ENCODE measurements at regions not wholly inside any gene's neighbourhood (a gene's known extent, or its start where the extent isn't known, plus 50 kb on each side); places are given as distances from the start of the nearest gene placed in this dataset.

GRCh38 chr3:188066141-188066540 lies 87.8 kb upstream of the LPP start:
- H3K9me3 ChIP-seq (ENCODE audit: control insufficient read depth, insufficient read depth, low read depth, low read length) = no peaks in the 10 kb centered on the region
- TF ChIP-seq TCF7L2 (IDR thresholded peaks at IDR 0.05; ENCODE audit: low read depth, low read length) = no peak
- no peak for TF ChIP-seq SIN3A (IDR thresholded peaks at IDR 0.05; ENCODE audit: borderline replicate concordance, insufficient read depth, low read depth, low read length)
- TF ChIP-seq, protein P1, sequence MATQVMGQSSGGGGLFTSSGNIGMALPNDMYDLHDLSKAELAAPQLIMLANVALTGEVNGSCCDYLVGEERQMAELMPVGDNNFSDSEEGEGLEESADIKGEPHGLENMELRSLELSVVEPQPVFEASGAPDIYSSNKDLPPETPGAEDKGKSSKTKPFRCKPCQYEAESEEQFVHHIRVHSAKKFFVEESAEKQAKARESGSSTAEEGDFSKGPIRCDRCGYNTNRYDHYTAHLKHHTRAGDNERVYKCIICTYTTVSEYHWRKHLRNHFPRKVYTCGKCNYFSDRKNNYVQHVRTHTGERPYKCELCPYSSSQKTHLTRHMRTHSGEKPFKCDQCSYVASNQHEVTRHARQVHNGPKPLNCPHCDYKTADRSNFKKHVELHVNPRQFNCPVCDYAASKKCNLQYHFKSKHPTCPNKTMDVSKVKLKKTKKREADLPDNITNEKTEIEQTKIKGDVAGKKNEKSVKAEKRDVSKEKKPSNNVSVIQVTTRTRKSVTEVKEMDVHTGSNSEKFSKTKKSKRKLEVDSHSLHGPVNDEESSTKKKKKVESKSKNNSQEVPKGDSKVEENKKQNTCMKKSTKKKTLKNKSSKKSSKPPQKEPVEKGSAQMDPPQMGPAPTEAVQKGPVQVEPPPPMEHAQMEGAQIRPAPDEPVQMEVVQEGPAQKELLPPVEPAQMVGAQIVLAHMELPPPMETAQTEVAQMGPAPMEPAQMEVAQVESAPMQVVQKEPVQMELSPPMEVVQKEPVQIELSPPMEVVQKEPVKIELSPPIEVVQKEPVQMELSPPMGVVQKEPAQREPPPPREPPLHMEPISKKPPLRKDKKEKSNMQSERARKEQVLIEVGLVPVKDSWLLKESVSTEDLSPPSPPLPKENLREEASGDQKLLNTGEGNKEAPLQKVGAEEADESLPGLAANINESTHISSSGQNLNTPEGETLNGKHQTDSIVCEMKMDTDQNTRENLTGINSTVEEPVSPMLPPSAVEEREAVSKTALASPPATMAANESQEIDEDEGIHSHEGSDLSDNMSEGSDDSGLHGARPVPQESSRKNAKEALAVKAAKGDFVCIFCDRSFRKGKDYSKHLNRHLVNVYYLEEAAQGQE (IDR thresholded peaks at IDR 0.05; ENCODE audit: insufficient read depth in 1 of 2, low read depth in 2 of 2, low read length in 1 of 2) = no peak
- TF ChIP-seq, protein P2, sequence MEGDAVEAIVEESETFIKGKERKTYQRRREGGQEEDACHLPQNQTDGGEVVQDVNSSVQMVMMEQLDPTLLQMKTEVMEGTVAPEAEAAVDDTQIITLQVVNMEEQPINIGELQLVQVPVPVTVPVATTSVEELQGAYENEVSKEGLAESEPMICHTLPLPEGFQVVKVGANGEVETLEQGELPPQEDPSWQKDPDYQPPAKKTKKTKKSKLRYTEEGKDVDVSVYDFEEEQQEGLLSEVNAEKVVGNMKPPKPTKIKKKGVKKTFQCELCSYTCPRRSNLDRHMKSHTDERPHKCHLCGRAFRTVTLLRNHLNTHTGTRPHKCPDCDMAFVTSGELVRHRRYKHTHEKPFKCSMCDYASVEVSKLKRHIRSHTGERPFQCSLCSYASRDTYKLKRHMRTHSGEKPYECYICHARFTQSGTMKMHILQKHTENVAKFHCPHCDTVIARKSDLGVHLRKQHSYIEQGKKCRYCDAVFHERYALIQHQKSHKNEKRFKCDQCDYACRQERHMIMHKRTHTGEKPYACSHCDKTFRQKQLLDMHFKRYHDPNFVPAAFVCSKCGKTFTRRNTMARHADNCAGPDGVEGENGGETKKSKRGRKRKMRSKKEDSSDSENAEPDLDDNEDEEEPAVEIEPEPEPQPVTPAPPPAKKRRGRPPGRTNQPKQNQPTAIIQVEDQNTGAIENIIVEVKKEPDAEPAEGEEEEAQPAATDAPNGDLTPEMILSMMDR (IDR thresholded peaks at IDR 0.05) = no peak
- TF ChIP-seq POLR2AphosphoS5 (IDR thresholded peaks at IDR 0.05; ENCODE audit: low read depth, low read length) = no peak
- no peak for ATAC-seq
- intact Hi-C loops (cut with micrococcal nuclease; ENCODE audit: unreplicated experiment) = no loop called here
- no peak overlapping the region for H3K4me3 ChIP-seq (ENCODE audit: low read depth in 2 of 2, low read length in 2 of 2)
- no TSS peak for BruUV-seq (replicated peaks)
- no peaks in the 10 kb centered on the region for H3K36me3 ChIP-seq (ENCODE audit: control insufficient read depth, insufficient read depth, low read length)
- ChIA-PET POLR2A (no interaction called here), CTCF (no interaction called here)
- in situ Hi-C loops (cut with HindIII; ENCODE audit: low pct_unique_long_range_greater_than_20kb, low sequenced_read_pairs) = no loop called here
- no peaks in the 10 kb centered on the region for H3K4me1 ChIP-seq (ENCODE audit: control insufficient read depth, insufficient read depth, low read length)
- no peaks in the 10 kb centered on the region for H3K27me3 ChIP-seq (ENCODE audit: control insufficient read depth, insufficient read depth, low read length)
- no peak overlapping the region for H3K27ac ChIP-seq (ENCODE audit: low read length)
- DNase-seq (ENCODE audit: low read depth, low spot score) = no peak

DNA sequence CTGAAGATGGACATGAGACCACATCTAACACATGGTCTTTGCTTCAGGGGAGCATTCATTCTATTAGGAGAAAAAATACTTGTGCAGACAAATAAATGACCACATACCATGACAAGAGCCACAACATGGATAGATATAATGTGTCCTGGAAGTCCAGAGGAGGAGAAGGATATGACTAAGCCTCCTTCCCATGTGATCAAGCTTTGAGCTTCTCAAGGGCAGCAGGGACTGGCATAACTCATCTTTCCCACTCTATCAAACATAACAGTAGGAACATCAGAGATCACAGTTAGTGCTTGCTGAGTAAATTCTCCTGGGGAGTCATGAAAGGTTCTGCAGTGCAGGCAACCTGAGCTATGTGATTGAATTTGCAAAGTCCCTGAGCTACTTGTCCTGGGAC lies 86.0 kb upstream of the LPP start:
- no peak for TF ChIP-seq SIN3A (IDR thresholded peaks at IDR 0.05; ENCODE audit: borderline replicate concordance, insufficient read depth, low read depth, low read length)
- TF ChIP-seq TCF7L2 (IDR thresholded peaks at IDR 0.05; ENCODE audit: low read depth, low read length) = no peak
- TF ChIP-seq POLR2AphosphoS5 (IDR thresholded peaks at IDR 0.05; ENCODE audit: low read depth, low read length) = no peak
- TF ChIP-seq, protein P1 (IDR thresholded peaks at IDR 0.05; ENCODE audit: insufficient read depth in 1 of 2, low read depth in 2 of 2, low read length in 1 of 2) = no peak
- TF ChIP-seq, protein P2 (IDR thresholded peaks at IDR 0.05) = no peak
- DNase-seq (ENCODE audit: low read depth, low spot score) (no peak), ATAC-seq (no peak)
- no TSS peak for BruUV-seq (replicated peaks)
- Histone ChIP-seq H3K4me3 (ENCODE audit: low read depth in 2 of 2, low read length in 2 of 2) (no peak overlapping the region), H3K9me3 (ENCODE audit: control insufficient read depth, insufficient read depth, low read depth, low read length) (no peaks in the 10 kb centered on the region), H3K36me3 (ENCODE audit: control insufficient read depth, insufficient read depth, low read length) (no peaks in the 10 kb centered on the region), H3K4me1 (ENCODE audit: control insufficient read depth, insufficient read depth, low read length) (no peaks in the 10 kb centered on the region), H3K27ac (ENCODE audit: low read length) (no peak overlapping the region), H3K27me3 (ENCODE audit: control insufficient read depth, insufficient read depth, low read length) (no peaks in the 10 kb centered on the region)
- in situ Hi-C loops (cut with HindIII; ENCODE audit: low pct_unique_long_range_greater_than_20kb, low sequenced_read_pairs) = no loop called here
- ChIA-PET CTCF (no interaction called here), POLR2A (interaction anchor here (0.6 kb wide), 1 partner anchor 798 kb away, joined by 4 read pairs; no protein-coding TSS in a partner anchor)
- intact Hi-C loops (cut with micrococcal nuclease; ENCODE audit: unreplicated experiment) = no loop called here

Data from Panc1 (cell line).